ENCODE measurements at regions not wholly inside any gene's neighbourhood (a gene's known extent, or its start where the extent isn't known, plus 50 kb on each side); places are given as distances from the start of the nearest gene placed in this dataset.
"Not testable (repeated sequence)": the region's sequence is repeated elsewhere in the genome, so short reads cannot be mapped to it uniquely, and the experiment has no call there.

GRCh38 chr3:20637729-20638128 is 451.7 kb upstream of the SGO1 start (continued):
- TF ChIP-seq HMGXB4 (CRISPR knock-in tag; IDR thresholded peaks at IDR 0.05; ENCODE audit: borderline replicate concordance): no peak
- no peak for TF ChIP-seq ZSCAN20 (CRISPR knock-in tag; IDR thresholded peaks at IDR 0.05)
- no peak for TF ChIP-seq MAZ (IDR thresholded peaks at IDR 0.05; ENCODE audit: borderline replicate concordance, low read depth, low read length)
- TF ChIP-seq, protein P1, sequence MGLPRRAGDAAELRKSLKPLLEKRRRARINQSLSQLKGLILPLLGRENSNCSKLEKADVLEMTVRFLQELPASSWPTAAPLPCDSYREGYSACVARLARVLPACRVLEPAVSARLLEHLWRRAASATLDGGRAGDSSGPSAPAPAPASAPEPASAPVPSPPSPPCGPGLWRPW (IDR thresholded peaks at IDR 0.05): no peak
- no peak for TF ChIP-seq ESRRA (IDR thresholded peaks at IDR 0.05; ENCODE audit: borderline replicate concordance, low read length)

- CTCF ChIA-PET: no interaction called here
- DNase-seq (ENCODE audit: low read depth in 1 of 2, low spot score in 1 of 2): no peak
- ATAC-seq: no peak
- TF ChIP-seq SMC3 (IDR thresholded peaks at IDR 0.05) (no peak), PHF8 (IDR thresholded peaks at IDR 0.05; ENCODE audit: borderline replicate concordance, low read depth) (no peak), HOXA7 (CRISPR knock-in tag; IDR thresholded peaks at IDR 0.05) (no peak), CBX8 (IDR thresholded peaks at IDR 0.05) (no peak), HDAC2 (IDR thresholded peaks at IDR 0.05) (no peak), CHD4 (IDR thresholded peaks at IDR 0.05; ENCODE audit: borderline replicate concordance) (no peak), CEBPB (IDR thresholded peaks at IDR 0.05) (no peak), ATOH8 (CRISPR knock-in tag; IDR thresholded peaks at IDR 0.05; ENCODE audit: low read depth) (no peak), REST (IDR thresholded peaks at IDR 0.05) (no peak), NR3C1 (IDR thresholded peaks at IDR 0.05) (no peak), FOXS1 (CRISPR knock-in tag; IDR thresholded peaks at IDR 0.05) (no peak), RARB (CRISPR knock-in tag; IDR thresholded peaks at IDR 0.05) (no peak), FOSL2 (IDR thresholded peaks at IDR 0.05) (no peak), FOSL2 (CRISPR knock-in tag; IDR thresholded peaks at IDR 0.05) (no peak), CBX2 (IDR thresholded peaks at IDR 0.05; ENCODE audit: borderline replicate concordance, low read depth) (no peak), BHLHE40 (IDR thresholded peaks at IDR 0.05; ENCODE audit: low read depth, low read length) (no peak), ZC3H11A (IDR thresholded peaks at IDR 0.05) (no peak), JUNB (IDR thresholded peaks at IDR 0.05) (no peak)
- TF ChIP-seq, protein P2, sequence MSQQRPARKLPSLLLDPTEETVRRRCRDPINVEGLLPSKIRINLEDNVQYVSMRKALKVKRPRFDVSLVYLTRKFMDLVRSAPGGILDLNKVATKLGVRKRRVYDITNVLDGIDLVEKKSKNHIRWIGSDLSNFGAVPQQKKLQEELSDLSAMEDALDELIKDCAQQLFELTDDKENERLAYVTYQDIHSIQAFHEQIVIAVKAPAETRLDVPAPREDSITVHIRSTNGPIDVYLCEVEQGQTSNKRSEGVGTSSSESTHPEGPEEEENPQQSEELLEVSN (IDR thresholded peaks at IDR 0.05; ENCODE audit: borderline replicate concordance, low read depth): no peak
- TF ChIP-seq, protein P1 (IDR thresholded peaks at IDR 0.05): no peak
- TF ChIP-seq, protein P3, sequence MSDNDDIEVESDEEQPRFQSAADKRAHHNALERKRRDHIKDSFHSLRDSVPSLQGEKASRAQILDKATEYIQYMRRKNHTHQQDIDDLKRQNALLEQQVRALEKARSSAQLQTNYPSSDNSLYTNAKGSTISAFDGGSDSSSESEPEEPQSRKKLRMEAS (IDR thresholded peaks at IDR 0.05): no peak
- FAIRE-seq: no peak
- Histone ChIP-seq H3K4me2 (no peak overlapping the region), H3K27ac (no peak overlapping the region), H3K4me3 (no peak overlapping the region), H3K4me1 (no peaks in the 10 kb centered on the region), H3K9me3 (no peaks in the 10 kb centered on the region)
- WGBS (ENCODE audit: missing lambda C conversion rate): 20% methylated on average over 6 of the region's 6 CpGs
- POLR2A ChIA-PET: no interaction called here
Measured at GRCh38 chr3:20622304-20622703, 436.3 kb upstream of the SGO1 start.

DNA sequence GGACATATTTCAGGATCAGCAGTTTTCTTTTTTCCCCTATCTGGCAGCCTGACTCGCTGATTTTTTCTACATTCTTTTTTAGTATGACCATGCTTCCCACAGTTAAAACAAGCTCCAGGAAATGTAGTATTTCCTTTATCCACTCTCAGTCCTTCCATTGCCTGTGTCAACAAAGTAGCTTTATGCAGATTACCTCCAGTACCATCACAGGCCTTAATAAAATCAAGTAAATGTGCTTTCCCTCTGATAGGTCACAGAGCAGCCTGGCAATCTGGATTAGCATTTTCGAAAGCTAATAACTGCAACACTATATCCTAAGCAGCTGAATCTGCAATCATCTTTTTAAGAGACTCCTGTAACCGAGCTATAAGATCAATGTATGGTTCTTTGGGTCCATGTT is 432.6 kb upstream of the SGO1 start:
- H3K9me3 ChIP-seq; H3K4me3 ChIP-seq; H3K4me1 ChIP-seq; FAIRE-seq; ATAC-seq; H3K4me2 ChIP-seq; DNase-seq (ENCODE audit: low read depth in 1 of 2, low spot score in 1 of 2); POLR2A ChIA-PET; H3K27ac ChIP-seq: not testable (repeated sequence)
- CTCF ChIA-PET: interaction anchor here (0.8 kb wide), 1 partner anchor 13 kb away, joined by 3 read pairs; no protein-coding TSS in a partner anchor
- 1% methylated on average over 3 of the region's 3 CpGs for WGBS (ENCODE audit: missing lambda C conversion rate)

- H3K27ac ChIP-seq; H3K4me3 ChIP-seq; H3K4me2 ChIP-seq; POLR2A ChIA-PET; FAIRE-seq; H3K4me1 ChIP-seq; ATAC-seq; H3K9me3 ChIP-seq; DNase-seq (ENCODE audit: low read depth in 1 of 2, low spot score in 1 of 2): not testable (repeated sequence)
- WGBS (ENCODE audit: missing lambda C conversion rate): 14% methylated on average over 7 of the region's 7 CpGs
- CTCF ChIA-PET: interaction anchor here (0.8 kb wide), 1 partner anchor 13 kb away, joined by 3 read pairs; no protein-coding TSS in a partner anchor
Measured at GRCh38 chr3:20618181-20618580, 432.2 kb upstream of the SGO1 start.

All from A549 (cell line).